GM12891 (cell line): ENCODE measurements at regions not wholly inside any gene's neighbourhood (a gene's known extent, or its start where the extent isn't known, plus 50 kb on each side); places are given as distances from the start of the nearest gene placed in this dataset.

Source experiments
- DNase-seq: peaks from one replicate; pipeline ENCODE4 v3.0.0; 2011; ENCODE audit warnings: low spot score; ENCODE audit not compliant: insufficient read length
- FAIRE-seq: peaks from 2 replicates; lab custom pipeline; 2011; peaks lifted over from hg19 to GRCh38; lab: Jason Lieb, UNC
- PAX5 ChIP-seq: IDR thresholded peaks from 2 replicates; pipeline ENCODE4 v1.6.1; 2011; ENCODE audit warnings: low read length, moderate library complexity, mild to moderate bottlenecking; ENCODE audit not compliant: insufficient read depth, severe bottlenecking
- POLR2A ChIP-seq: IDR thresholded peaks from 2 replicates; pipeline ENCODE4 v1.6.1; 2011; ENCODE audit warnings: low read depth, low read length, control low read depth
- POLR2AphosphoS5 ChIP-seq: IDR thresholded peaks from 2 replicates; pipeline ENCODE4 v1.6.1; 2011; ENCODE audit warnings: low read depth, low read length, control low read depth
- POU2F2 ChIP-seq: IDR thresholded peaks from 2 replicates; pipeline ENCODE4 v1.6.1; 2011; ENCODE audit warnings: low read depth, mild to moderate bottlenecking, control low read depth, low read length, moderate library complexity
- SPI1 ChIP-seq: IDR thresholded peaks from 2 replicates; pipeline ENCODE4 v1.6.1; 2011; ENCODE audit warnings: low read depth, low read length, control low read depth
- TAF1 ChIP-seq: IDR thresholded peaks from 2 replicates; pipeline ENCODE4 v1.6.1; 2011; ENCODE audit warnings: low read depth, low read length, control low read depth

DNA sequence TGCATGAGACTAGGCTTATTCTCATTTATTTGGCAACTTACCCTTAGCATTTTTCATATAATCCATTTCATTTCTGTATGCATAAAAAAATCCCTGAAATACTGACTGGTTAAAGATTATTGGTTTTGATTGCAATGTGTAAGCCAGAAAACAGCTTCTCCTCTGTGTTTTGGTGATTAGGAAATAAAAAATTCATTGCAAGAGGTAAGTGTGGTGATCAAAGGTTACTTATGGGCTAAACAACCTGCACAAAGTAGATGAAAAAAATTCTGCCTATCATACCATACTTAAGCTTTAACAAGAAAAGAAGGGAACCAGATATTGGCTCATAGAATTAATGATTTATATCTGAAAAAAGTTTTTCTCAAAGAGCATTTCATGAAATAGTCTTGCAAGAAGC is 64.0 kb upstream of the TMEM168 start:
- TF ChIP-seq POLR2AphosphoS5 (no peak), SPI1 (no peak), POLR2A (no peak), TAF1 (no peak), POU2F2 (no peak), PAX5 (no peak)
- FAIRE-seq: no peak
- no peak for DNase-seq

DNA sequence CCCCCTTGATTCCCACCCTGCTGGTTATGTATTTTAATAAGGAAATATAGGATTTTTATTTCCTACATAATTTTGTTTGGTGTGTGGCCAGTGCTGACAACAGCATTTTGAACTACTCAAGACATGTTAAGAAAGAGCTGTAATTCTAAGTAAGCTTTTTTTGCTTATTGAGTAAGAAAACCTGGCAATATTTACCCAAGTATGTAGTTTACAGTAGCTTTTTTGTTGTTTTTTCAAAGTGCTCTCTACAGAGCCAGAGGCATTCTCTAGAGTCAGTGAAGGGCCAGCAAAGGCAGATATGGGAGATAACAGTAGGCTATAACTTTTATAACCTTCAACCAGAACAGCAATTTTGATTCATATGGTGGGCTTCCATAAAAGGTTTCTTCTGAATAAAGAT is 63.2 kb upstream of the TMEM168 start:
- no peak for FAIRE-seq
- TF ChIP-seq POU2F2 (no peak), SPI1 (no peak), TAF1 (no peak), POLR2AphosphoS5 (no peak), POLR2A (no peak), PAX5 (no peak)
- DNase-seq: no peak

DNA sequence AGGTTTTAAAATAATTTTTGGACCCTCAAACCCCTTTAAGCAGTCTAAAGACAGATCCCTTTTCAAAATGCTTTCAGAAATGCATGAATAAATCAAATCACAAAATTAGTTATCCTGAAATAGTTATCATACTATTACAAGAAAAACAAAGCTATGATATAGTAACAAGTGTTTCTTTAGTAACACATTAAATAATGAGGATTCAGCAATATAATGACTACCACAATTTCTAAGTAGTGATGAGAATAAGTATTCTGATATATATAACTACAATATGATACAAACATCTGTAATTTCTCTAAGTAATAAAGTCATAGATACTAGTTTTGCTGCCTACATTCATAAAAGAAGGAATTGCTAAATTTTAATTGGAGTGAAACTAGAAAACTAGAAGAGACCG is 53.0 kb upstream of the TMEM168 start:
- DNase-seq (no peak), FAIRE-seq (no peak)
- TF ChIP-seq SPI1: no peak
- no peak for TF ChIP-seq POU2F2
- TF ChIP-seq POLR2A: no peak
- TF ChIP-seq POLR2AphosphoS5: no peak
- no peak for TF ChIP-seq TAF1
- no peak for TF ChIP-seq PAX5
